HG02840 (cell line): ENCODE measurements at regions not wholly inside any gene's neighbourhood (a gene's known extent, or its start where the extent isn't known, plus 50 kb on each side); places are given as distances from the start of the nearest gene placed in this dataset.

Source experiments
- ATAC-seq: cut with Tn5 transposase; IDR thresholded peaks from one replicate; pipeline ENCODE4 v1.9.1; 2021; ENCODE audit warnings: mild to moderate bottlenecking, moderate library complexity, moderate number of reproducible peaks; ENCODE audit not compliant: unreplicated experiment, low FRiP score

DNA sequence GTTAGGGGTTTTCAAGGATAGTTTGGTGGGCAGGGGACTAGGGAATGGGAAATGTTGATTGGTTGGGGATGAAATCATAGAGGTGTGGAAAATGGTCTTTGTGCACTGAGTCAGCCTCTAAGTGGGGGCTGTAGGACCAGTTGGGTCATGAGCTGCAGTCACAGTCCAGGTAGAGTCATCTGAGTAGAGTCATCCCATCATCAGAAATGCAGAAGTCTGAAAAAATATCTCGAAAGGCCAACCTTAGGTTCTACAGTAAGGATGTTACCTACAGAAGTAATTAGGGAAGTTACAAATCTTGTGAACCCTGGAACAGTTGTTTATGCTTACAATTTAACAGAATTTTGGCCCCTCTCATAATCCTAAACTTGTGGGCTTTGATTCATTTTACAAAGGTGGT, 63.4 kb upstream of the AP1S2 start:
- no peak for ATAC-seq

DNA sequence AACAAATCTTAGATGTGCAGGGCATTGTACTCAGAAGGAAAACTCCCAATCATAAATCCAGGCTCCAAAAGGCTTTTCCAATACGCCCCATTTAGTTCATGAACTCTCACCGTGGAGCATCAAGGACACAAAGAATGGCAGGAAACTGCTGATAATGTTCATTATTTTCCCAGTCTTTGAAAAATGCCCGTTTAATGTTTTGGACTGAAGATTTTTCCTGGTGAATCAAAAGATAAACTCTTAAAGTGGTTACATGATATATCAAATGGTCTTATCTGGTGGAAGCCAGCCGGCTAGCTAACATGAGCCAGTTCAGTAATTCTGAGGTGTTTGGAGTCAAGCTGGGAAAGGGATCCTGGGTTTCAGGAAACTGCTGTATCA, 62.1 kb upstream of the AP1S2 start:
- no peak for ATAC-seq

DNA sequence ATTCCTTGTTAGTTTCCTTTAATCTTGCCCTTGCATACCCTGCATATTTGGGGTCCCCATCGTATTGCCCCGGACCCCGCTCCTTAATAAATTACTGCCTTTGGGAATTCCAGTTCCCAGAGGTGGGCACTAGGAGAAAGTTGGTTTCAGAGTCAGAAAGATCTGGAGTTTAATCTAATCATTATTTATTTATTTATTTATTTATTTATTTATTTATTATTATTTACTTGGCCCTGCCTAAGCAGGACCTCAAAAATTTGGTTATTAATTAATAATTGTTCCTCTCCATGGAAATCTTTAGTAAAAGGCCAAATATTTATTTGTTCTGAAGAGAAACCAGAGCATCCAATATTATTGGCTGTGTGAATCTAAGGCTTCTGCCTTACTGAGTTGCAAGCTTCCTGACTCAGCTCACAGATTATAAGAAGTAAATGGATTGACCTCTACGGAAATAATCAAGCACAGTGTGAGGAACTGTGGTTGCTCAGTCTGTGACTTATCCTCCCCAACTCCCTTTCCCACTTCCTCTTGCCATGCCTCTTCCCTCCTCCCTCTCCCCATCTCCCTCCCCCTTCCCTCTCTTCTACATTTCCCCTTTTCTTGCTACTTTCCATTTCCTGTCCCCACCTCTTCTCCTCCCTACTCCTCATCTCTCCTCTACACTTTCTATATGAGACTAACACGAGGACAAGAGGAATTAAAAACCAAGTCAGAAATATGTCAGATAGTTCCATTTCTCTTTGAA, 61.5 kb upstream of the AP1S2 start:
- no peak for ATAC-seq

DNA sequence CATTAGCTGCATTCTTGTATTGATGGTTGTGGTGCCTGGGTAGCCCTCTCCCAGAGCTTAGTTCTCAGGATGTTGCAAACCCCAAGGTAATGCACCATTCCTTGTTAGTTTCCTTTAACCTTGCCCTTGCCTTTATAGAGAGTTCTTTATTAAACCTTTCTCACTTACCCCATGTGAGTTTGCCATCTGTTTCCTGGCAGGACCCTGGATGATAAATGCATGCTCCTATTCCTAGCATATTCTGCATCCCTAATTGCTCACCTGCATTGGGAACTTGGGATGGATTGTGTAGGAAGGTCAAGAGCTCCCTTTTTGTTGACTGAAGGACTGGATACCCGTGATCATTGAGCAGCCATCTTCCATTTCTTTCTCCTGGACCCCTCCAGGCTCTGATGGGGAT, 59.9 kb upstream of the AP1S2 start:
- no peak for ATAC-seq

DNA sequence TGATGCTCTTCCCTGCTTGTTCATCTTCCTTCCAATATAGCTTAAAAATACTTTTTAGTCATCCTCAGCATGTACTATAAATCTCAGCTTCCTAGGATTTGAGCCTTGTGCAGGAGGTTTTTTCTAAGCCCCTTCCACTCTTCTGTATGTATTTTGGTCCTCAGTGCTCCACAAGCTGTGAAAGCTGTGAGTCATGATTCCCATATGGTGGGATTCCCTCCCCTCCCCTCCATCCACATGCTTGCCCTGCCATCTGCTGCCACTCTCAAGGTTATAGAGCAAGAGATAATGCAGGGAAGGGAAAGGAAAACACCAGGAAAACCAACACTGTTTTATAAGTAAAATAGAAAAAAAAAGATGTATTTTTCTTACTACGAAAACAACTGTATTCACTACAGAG, 58.5 kb upstream of the AP1S2 start:
- ATAC-seq = no peak

DNA sequence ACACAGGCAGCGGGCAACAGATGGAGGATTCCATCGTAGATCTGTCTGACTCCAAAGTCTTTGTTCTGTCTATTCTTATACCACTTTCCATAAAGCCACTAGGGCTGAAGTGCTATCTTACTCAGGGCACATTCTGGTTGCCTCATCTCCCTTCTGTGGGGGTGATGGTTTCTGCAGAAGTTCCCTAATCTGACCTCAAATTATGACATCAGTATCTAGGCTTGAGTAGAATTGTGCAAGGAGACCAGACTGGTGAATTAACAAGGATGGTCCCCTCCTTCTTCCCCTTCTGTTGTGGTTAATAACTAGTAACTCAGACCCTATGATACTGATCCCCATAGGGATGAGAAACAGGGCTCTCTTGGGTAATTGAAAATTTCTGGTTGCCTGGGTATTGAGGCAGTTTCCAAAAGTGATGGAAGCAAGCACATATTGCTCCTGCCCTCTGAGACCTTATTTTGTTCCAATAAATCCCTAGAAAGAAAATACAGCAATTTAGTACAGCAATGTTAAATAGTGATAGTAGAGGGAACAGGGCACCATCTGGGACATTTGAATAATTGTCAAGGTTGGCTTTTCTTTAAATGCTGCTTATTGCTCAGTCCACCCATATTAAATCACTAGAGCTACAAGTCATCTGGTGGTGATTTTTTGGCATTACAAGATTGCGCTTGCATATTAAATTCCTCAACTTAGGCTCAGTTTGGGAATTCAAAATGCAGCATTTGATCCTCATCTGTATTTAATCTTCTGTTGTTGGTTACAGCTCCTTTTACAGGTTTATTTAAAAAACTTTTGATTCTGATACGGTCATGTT, 57.3 kb upstream of the AP1S2 start:
- no peak for ATAC-seq

DNA sequence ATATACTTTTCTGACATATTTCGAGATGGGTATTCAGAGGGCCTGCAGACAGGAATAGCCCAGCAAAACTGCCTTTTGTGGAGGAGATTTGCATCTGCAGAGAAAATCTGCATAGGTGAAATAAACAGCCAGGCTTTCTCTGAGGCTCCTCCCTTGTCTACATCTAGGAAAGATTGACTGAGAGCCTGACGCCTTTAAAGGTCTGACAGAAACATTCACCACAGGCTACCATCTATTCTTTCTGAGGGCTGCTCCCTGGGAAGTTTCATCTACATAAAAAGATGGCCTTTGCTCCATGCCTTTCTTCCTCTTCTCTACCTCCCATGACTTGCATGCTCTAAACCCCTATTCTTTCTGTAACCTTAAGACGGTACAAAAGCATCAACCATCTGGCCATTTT, 55.0 kb upstream of the AP1S2 start:
- no peak for ATAC-seq

DNA sequence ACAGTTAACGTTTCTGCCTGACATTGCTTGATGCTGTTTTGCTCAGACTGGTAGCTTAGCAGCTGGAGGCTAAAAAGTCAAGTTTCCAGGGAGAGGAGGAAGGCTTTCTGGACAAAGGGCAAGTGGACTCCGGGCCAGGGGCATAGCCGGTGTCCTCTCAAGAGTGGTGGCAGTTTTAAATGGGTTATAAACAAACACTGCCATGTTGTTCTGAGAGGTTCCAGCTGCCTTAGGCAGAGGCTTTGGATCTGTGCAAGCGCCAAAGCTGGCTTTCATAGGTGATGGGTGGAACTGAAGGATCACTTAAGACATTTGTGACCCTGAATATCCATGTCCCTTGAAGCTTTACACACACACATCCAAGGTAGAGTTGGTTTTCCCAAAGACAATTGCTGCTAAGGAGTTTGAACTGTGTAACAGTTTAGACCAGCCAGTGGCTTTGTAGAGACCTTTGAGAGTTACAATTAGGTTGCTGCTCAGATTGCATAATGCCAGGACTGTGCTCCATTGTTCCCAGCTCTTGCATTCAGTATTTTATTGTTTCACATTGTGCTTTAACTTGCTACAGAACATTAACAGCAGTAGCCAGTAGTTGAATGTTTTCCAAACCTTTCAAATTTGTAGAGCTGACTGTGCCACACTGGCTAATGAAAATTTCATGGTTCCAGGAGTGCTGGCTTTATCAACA, 54.1 kb upstream of the AP1S2 start:
- no peak for ATAC-seq

DNA sequence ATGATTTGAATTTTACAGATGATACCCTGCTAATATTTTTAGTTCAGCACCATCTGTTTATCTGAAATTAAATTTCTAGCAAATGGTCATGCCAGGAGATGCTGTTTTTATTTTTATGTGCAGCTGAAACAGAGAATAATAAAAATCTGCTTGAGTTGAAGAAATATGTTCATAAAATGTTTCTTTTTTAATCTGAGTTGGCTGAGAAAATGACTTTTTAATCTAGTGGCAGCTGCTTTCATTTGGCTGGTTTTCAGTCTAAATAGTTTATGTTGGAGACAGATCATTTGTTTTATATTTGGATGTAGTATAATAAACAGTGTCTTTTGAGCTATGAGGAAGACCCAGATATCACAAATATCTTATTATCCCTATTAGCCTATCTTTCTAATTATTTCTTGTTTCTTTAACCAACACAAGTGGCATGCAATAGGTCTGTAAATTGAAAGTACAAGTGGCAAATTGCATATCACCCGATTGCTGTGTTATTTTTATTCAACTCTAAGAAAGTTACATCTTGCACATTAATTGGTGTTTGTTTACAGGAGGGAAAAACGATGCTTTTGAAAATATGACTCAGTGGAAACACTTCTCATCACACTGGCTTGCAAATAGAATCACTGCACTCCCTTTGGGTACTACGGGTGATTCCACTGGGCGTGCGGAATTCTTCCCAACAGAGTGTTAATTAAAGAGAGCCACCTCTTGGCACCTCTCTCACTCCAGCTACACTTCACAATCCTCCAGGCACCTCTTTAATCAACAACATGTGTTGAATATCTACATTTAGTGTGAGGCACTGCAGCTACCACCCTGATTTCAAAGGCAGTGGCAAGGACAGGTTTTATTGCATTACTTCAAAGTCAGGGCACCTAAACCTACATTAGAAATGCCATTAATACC, 51.7 kb upstream of the AP1S2 start:
- ATAC-seq = no peak
